ENCODE measurements at regions not wholly inside any gene's neighbourhood (a gene's known extent, or its start where the extent isn't known, plus 50 kb on each side); places are given as distances from the start of the nearest gene placed in this dataset.

- TF ChIP-seq MYBL2 (CRISPR knock-in tag; IDR thresholded peaks at IDR 0.05) (no peak), NFATC4 (CRISPR knock-in tag; IDR thresholded peaks at IDR 0.05) (no peak), CREM (CRISPR knock-in tag; IDR thresholded peaks at IDR 0.05) (no peak), GABPB1 (CRISPR knock-in tag; IDR thresholded peaks at IDR 0.05) (no peak)
Observed at GRCh38 chr18:44041961-44042360, 638.7 kb upstream of the SETBP1 start.
